Loucy (cell line): ENCODE measurements at regions not wholly inside any gene's neighbourhood (a gene's known extent, or its start where the extent isn't known, plus 50 kb on each side); places are given as distances from the start of the nearest gene placed in this dataset.

Experiments used
- H2AFZ ChIP-seq: fragments of 200-600 bp; sonication (generic); 2 replicates; pipeline ENCODE4 v1.6.0; 2016; ENCODE audit warnings: antibody characterized with exemption, mild to moderate bottlenecking, low read length, moderate library complexity
- H3F3A ChIP-seq: fragments of 200-600 bp; 2 replicates; pipeline ENCODE4 v1.6.0; 2016; ENCODE audit warnings: antibody characterized with exemption, low read depth, mild to moderate bottlenecking
- H3K27me3 ChIP-seq: fragments of 200-600 bp; sonication (generic); 2 replicates; pipeline ENCODE4 v1.6.1; 2014; ENCODE audit warnings: low read length, mild to moderate bottlenecking; ENCODE audit not compliant: insufficient read depth, poor library complexity, severe bottlenecking
- H3K36me3 ChIP-seq: fragments of 200-600 bp; sonication (generic); 2 replicates; pipeline ENCODE4 v1.6.1; 2016; ENCODE audit warnings: low read length; ENCODE audit not compliant: insufficient read depth
- H3K4me1 ChIP-seq: fragments of 200-600 bp; sonication (generic); 2 replicates; pipeline ENCODE4 v1.5.1; 2014; ENCODE audit warnings: low read length, mild to moderate bottlenecking; ENCODE audit not compliant: insufficient read depth, poor library complexity, severe bottlenecking
- H3K4me2 ChIP-seq: fragments of 200-600 bp; sonication (generic); 2 replicates; pipeline ENCODE4 v1.6.0; 2014; ENCODE audit warnings: antibody characterized with exemption, low read length, low read depth, mild to moderate bottlenecking; ENCODE audit not compliant: poor library complexity, severe bottlenecking
- H3K4me3 ChIP-seq: fragments of 200-600 bp; sonication (generic); 2 replicates; pipeline ENCODE4 v1.5.1; 2014; ENCODE audit warnings: low read length, mild to moderate bottlenecking, mixed read lengths; ENCODE audit not compliant: poor library complexity, severe bottlenecking
- H3K79me2 ChIP-seq: fragments of 200-600 bp; sonication (generic); 2 replicates; pipeline ENCODE4 v1.6.1; 2014; ENCODE audit warnings: low read length; ENCODE audit not compliant: insufficient read depth
- H3K9ac ChIP-seq: fragments of 200-600 bp; sonication (generic); 2 replicates; pipeline ENCODE4 v1.6.0; 2014; ENCODE audit warnings: mild to moderate bottlenecking, low read depth, low read length, moderate library complexity; ENCODE audit not compliant: poor library complexity, severe bottlenecking
- H3K9me2 ChIP-seq: fragments of 200-600 bp; sonication (generic); replicated peaks from 2 replicates; pipeline ENCODE4 v1.6.1; 2016; ENCODE audit warnings: low read depth, low read length, mixed read lengths
- H3K9me3 ChIP-seq: fragments of 200-600 bp; sonication (generic); 2 replicates; pipeline ENCODE4 v1.6.1; 2014; ENCODE audit warnings: mild to moderate bottlenecking, antibody characterized with exemption, low read length, low read depth; ENCODE audit not compliant: insufficient read depth
- H4K20me1 ChIP-seq: fragments of 200-600 bp; sonication (generic); 2 replicates; pipeline ENCODE4 v1.6.0; 2014; ENCODE audit warnings: antibody characterized with exemption, low read length, mild to moderate bottlenecking; ENCODE audit not compliant: insufficient read depth, poor library complexity, severe bottlenecking
- CTCF ChIP-seq: fragments of 200-600 bp; sonication (generic); conservative IDR thresholded peaks from 2 replicates; pipeline ENCODE4 v1.5.1; 2014; ENCODE audit warnings: mild to moderate bottlenecking, antibody characterized with exemption, low read length
- EZH2phosphoT487 ChIP-seq: fragments of 200-600 bp; IDR thresholded peaks from 2 replicates; pipeline ENCODE4 v1.6.1; 2018; ENCODE audit warnings: antibody characterized with exemption, mild to moderate bottlenecking, moderate library complexity, borderline replicate concordance

- H3K9me2 ChIP-seq: no peaks in the 10 kb centered on the region
- H2AFZ ChIP-seq: no peak overlapping the region
- H3K79me2 ChIP-seq: no peaks in the 10 kb centered on the region
- H3K4me2 ChIP-seq: no peak overlapping the region
- no peaks in the 10 kb centered on the region for H3F3A ChIP-seq
- no peaks in the 10 kb centered on the region for H3K36me3 ChIP-seq
- no peak overlapping the region for H3K4me3 ChIP-seq
- H3K27me3 ChIP-seq: no peaks in the 10 kb centered on the region
- no peaks in the 10 kb centered on the region for H3K9me3 ChIP-seq
- no peaks in the 10 kb centered on the region for H3K4me1 ChIP-seq
- H3K9ac ChIP-seq: no peak overlapping the region
- no peak for TF ChIP-seq CTCF
- no peak for TF ChIP-seq EZH2phosphoT487
- no peaks in the 10 kb centered on the region for H4K20me1 ChIP-seq
Measured at GRCh38 chr21:22409571-22409970, 1411.4 kb downstream of the NCAM2 start.

GRCh38 chr21:22416555-22416954 is 1418.3 kb downstream of the NCAM2 start:
- Histone ChIP-seq H3F3A (no peaks in the 10 kb centered on the region), H4K20me1 (no peaks in the 10 kb centered on the region), H3K9me2 (no peaks in the 10 kb centered on the region), H3K36me3 (no peaks in the 10 kb centered on the region), H3K4me3 (no peak overlapping the region), H3K9me3 (no peaks in the 10 kb centered on the region), H3K4me2 (no peak overlapping the region), H2AFZ (no peak overlapping the region), H3K27me3 (no peaks in the 10 kb centered on the region), H3K79me2 (no peaks in the 10 kb centered on the region), H3K4me1 (peaks cover 2% of the 10 kb centered on the region), H3K9ac (no peak overlapping the region)
- TF ChIP-seq CTCF (no peak), EZH2phosphoT487 (no peak)

GRCh38 chr21:22421416-22422180 is 1423.4 kb downstream of the NCAM2 start:
- H3K4me1 ChIP-seq: peaks cover 4% of the 10 kb centered on the region
- H2AFZ ChIP-seq: peak overlapping the region; percentile 69; the same call in 1 of the 2 replicates
- no peaks in the 10 kb centered on the region for H3K27me3 ChIP-seq
- no peaks in the 10 kb centered on the region for H4K20me1 ChIP-seq
- H3K4me2 ChIP-seq: peak overlapping the region; percentile 50
- H3K9ac ChIP-seq: no peak overlapping the region
- H3K9me3 ChIP-seq: no peaks in the 10 kb centered on the region
- peak overlapping the region; percentile 35 for H3K4me3 ChIP-seq
- no peaks in the 10 kb centered on the region for H3K79me2 ChIP-seq
- no peaks in the 10 kb centered on the region for H3K9me2 ChIP-seq
- TF ChIP-seq CTCF (no peak), EZH2phosphoT487 (no peak)
- no peaks in the 10 kb centered on the region for H3K36me3 ChIP-seq
- H3F3A ChIP-seq: no peaks in the 10 kb centered on the region
